ENCODE measurements at regions not wholly inside any gene's neighbourhood (a gene's known extent, or its start where the extent isn't known, plus 50 kb on each side); places are given as distances from the start of the nearest gene placed in this dataset.

DNA sequence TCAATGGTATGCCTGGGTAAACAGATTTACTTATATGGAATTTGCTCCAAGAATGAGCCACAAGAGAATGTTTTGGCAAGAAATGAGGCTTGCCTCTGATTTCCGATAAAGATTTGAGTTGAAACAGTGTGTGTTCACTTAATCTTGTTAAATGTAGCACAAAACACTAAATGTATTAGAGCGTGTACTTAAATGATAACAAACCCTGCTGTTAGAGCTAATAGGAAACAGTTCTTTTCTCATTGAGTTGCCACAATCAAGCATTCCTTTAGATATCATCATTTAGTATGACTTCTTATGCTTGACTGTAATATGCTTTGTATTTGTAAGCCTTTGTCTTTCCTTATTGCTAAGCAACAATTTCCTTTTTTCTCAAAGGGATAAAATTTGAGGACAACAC is 353.6 kb upstream of the ZNF717 start:
- no peak for TF ChIP-seq POLR2A (IDR thresholded peaks at IDR 0.05; ENCODE audit: low read length)
- TF ChIP-seq GATA1 (IDR thresholded peaks at IDR 0.05; ENCODE audit: low read depth, low read length) = no peak
- DNase-seq = no peak

DNA sequence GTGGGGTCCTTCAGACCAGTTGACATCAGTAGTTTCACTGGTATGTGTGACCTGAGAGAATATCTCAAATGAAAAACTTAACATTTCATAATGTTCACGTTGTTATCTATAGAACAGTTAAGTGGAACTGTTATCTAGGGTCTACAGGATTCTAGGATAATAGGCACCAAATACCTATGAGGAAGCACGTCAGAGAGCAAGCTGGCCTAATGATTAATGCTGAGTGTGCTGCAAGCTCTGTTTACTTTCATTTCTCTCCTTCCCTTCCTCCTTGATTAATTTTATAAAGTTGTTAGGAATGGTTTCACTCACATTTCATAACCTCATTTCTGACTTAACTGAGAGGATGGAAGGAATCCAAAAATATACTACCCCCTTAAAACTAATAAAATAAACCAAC is 362.5 kb upstream of the ZNF717 start:
- no peak for TF ChIP-seq GATA1 (IDR thresholded peaks at IDR 0.05; ENCODE audit: low read depth, low read length)
- TF ChIP-seq POLR2A (IDR thresholded peaks at IDR 0.05; ENCODE audit: low read length) = no peak
- no peak for DNase-seq

DNA sequence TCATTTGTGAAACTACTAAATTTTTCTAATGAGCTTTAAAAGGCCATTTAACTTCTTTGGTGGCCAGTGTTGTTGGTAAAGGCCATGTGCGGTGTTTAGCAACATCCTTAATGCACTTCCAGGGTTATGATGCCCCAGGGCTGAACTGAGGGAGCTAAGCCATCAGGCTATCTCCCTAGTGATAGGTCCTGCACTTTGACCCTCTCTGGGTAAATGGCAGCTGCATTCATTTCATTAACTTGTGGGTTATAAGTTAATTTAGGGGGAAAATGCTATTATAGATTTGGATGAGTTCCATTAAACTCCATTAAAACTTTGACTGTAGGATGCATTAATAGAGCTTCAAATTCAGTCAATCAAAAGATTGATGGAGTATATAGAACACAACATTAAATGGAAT is 366.7 kb upstream of the ZNF717 start:
- no peak for TF ChIP-seq POLR2A (IDR thresholded peaks at IDR 0.05; ENCODE audit: low read length)
- no peak for TF ChIP-seq GATA1 (IDR thresholded peaks at IDR 0.05; ENCODE audit: low read depth, low read length)
- DNase-seq = no peak

GRCh38 chr3:76161856-76162255 is 376.5 kb upstream of the ZNF717 start:
- no peak for TF ChIP-seq POLR2A (IDR thresholded peaks at IDR 0.05; ENCODE audit: low read length)
- TF ChIP-seq GATA1 (IDR thresholded peaks at IDR 0.05; ENCODE audit: low read depth, low read length) = no peak
- DNase-seq = no peak

GRCh38 chr3:76171647-76172046 is 386.3 kb upstream of the ZNF717 start:
- TF ChIP-seq GATA1 (IDR thresholded peaks at IDR 0.05; ENCODE audit: low read depth, low read length) (no peak), POLR2A (IDR thresholded peaks at IDR 0.05; ENCODE audit: low read length) (no peak)

GRCh38 chr3:76177610-76178009 is 392.3 kb upstream of the ZNF717 start:
- no peak for DNase-seq
- TF ChIP-seq POLR2A (IDR thresholded peaks at IDR 0.05; ENCODE audit: low read length) = no peak
- no peak for TF ChIP-seq GATA1 (IDR thresholded peaks at IDR 0.05; ENCODE audit: low read depth, low read length)

More at GRCh38 chr3:76171647-76172046, 386.3 kb upstream of the ZNF717 start:
- DNase-seq = no peak

DNA sequence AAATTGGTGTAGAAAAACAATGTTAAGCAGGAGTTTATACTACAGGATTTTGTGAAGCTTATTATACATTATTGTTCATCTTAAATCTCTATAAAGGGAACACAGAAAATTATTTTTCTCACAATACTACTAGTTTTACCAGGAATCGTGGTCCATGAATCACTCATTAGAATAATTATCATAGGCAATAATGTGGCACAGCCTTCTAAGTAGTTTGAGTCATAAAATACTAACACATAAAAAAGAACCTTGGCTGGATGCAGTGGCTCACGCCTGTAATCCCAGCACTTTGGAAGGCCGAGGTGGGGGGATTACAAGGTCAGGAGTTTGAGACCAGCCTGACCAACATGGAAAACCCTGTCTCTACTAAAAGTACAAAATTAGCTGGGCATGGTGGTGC is 393.1 kb upstream of the ZNF717 start:
- no peak for TF ChIP-seq GATA1 (IDR thresholded peaks at IDR 0.05; ENCODE audit: low read depth, low read length)
- TF ChIP-seq POLR2A (IDR thresholded peaks at IDR 0.05; ENCODE audit: low read length) = no peak
- DNase-seq = no peak

DNA sequence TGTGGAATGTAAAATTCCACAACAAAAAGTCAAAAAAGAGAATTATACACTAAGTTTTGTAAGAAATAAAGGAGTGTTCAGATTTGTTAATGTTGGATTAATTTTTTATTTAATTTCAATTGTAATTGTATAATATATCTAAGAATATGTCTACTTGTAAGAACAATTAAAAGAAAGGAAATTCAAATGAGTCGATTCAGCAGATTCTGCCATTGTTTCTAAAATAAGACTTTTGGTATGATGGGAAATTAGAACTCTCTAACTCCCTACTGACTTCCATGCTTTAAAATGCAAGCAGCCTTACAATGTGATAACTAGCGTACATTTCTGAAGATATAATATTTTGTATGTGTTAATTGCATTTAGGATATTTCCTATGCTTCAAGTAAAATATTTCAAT is 395.9 kb upstream of the ZNF717 start:
- no peak for TF ChIP-seq POLR2A (IDR thresholded peaks at IDR 0.05; ENCODE audit: low read length)
- TF ChIP-seq GATA1 (IDR thresholded peaks at IDR 0.05; ENCODE audit: low read depth, low read length) = no peak
- no peak for DNase-seq

- no peak for DNase-seq
- TF ChIP-seq POLR2A (IDR thresholded peaks at IDR 0.05; ENCODE audit: low read length) (no peak), GATA1 (IDR thresholded peaks at IDR 0.05; ENCODE audit: low read depth, low read length) (no peak)
Measured at GRCh38 chr3:76198086-76198485, 412.7 kb upstream of the ZNF717 start.

DNA sequence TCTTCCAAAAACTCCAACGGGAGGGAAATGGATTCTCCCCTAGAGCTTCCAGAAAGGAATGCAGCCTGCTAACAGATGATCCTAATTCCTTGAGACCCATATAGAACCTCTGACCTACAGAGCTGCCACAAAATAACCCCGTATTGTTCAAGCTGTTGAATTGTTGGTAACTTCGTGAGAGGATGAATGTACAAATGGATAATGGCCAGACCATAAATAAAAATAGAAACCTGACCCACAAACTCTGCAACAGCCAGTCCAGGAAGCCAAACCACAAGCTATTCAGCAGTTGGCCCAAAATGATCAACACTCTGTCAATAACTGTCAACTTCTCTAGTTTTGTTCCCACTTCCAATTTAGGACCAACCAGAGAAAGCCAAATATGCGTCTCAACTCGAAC is 414.0 kb upstream of the ZNF717 start:
- TF ChIP-seq GATA1 (IDR thresholded peaks at IDR 0.05; ENCODE audit: low read depth, low read length) (no peak), POLR2A (IDR thresholded peaks at IDR 0.05; ENCODE audit: low read length) (no peak)
- DNase-seq = no peak

DNA sequence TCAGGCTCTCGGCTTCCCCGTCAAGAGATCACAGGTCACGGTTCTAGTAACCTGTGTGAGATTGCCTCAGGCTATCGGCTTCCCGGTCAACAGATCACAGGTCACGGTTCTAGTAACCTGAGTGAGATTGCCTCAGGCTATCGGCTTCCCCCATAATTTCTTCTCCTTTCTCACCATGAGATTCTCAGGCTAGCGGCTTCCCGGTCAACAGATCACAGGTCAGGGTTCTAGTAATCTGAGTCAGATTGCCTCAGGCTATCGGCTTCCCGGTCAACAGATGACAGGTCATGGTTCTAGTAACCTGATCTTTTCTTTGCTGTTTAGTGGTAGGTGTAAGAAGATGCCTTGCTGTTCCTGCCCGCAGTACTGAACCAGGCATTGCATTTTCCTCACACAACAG is 418.2 kb upstream of the ZNF717 start:
- TF ChIP-seq POLR2A (IDR thresholded peaks at IDR 0.05; ENCODE audit: low read length) = no peak
- TF ChIP-seq GATA1 (IDR thresholded peaks at IDR 0.05; ENCODE audit: low read depth, low read length) = no peak
- no peak for DNase-seq

DNA sequence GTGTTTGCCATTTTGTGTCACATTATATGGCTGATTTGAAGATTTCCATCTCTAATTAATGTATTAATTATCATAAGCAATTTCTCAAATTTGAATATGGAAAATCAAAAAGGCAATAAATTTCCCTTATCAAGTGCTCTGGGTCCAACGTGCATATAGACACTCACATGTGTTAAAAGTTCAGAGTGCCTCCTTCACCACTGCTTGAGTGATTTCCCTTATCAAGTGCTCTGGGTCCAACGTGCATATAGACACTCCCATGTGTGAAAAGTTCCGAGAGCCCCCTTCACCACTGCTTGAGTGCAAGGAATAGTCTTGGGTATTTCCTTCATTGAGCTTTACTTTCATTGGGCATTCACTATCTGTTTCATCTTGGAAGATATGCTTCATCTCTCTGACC is 421.0 kb upstream of the ZNF717 start:
- TF ChIP-seq GATA1 (IDR thresholded peaks at IDR 0.05; ENCODE audit: low read depth, low read length) (no peak), POLR2A (IDR thresholded peaks at IDR 0.05; ENCODE audit: low read length) (no peak)
- DNase-seq = no peak

GRCh38 chr3:76212679-76213078 is 427.3 kb upstream of the ZNF717 start:
- no peak for DNase-seq
- TF ChIP-seq GATA1 (IDR thresholded peaks at IDR 0.05; ENCODE audit: low read depth, low read length) (no peak), POLR2A (IDR thresholded peaks at IDR 0.05; ENCODE audit: low read length) (no peak)

DNA sequence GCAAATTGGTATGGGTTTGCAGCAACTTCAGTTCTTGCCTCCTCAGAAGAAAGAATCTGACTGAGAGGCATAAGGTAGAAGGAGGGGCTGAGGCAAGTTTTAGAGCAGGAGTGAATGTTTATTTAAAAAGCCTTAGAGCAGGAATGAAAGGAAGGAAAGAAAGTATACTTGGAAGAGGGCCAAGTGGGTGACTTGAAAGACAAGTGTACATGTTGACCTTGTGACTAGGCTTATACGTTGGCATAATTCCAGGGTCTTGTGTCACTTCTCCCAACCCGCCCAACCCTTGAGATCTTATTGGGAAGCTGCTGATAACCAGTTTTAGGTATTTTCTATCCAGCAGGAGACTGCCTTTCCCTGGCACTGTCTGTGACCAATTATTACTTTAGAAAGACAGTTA is 436.9 kb upstream of the ZNF717 start:
- no peak for TF ChIP-seq GATA1 (IDR thresholded peaks at IDR 0.05; ENCODE audit: low read depth, low read length)
- no peak for TF ChIP-seq POLR2A (IDR thresholded peaks at IDR 0.05; ENCODE audit: low read length)
- no peak for DNase-seq

DNA sequence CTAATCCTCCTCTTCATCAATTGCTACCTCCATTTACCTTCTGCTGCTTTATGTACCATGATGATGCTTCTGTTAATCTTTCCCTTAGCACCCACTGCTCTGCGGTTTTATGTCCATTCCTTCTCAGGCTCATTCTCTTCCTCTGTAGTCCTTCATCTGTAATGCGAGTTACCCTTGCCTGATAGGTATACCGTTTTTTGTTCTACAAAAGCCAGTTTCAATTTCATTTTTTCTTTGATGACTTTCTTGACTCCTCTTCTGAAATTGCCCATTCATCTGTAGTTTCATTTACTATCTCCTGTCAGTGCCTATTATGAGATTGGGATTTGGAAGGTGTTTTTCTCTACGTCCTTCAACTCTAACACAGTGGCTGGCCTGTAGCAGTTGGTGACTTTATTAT is 445.9 kb upstream of the ZNF717 start:
- no peak for TF ChIP-seq GATA1 (IDR thresholded peaks at IDR 0.05; ENCODE audit: low read depth, low read length)
- TF ChIP-seq POLR2A (IDR thresholded peaks at IDR 0.05; ENCODE audit: low read length) = no peak
- no peak for DNase-seq

All from erythroblast (primary cell).